DOHH2 (cell line): ENCODE measurements at regions not wholly inside any gene's neighbourhood (a gene's known extent, or its start where the extent isn't known, plus 50 kb on each side); places are given as distances from the start of the nearest gene placed in this dataset.

ENCODE experiments used
- H3F3A ChIP-seq: fragments of 200-600 bp; sonication (generic), shearing (Covaris generic); 2 replicates; pipeline ENCODE4 v1.6.0; 2016; ENCODE audit warnings: antibody characterized with exemption, mild to moderate bottlenecking; ENCODE audit not compliant: control insufficient read depth, insufficient read depth
- H3K27ac ChIP-seq: fragments of 200-600 bp; sonication (generic); 2 replicates; pipeline ENCODE4 v1.5.1; 2014; ENCODE audit warnings: low read depth, mild to moderate bottlenecking, low read length, moderate library complexity
- H3K27me3 ChIP-seq: fragments of 200-600 bp; sonication (generic); 2 replicates; pipeline ENCODE4 v1.6.1; 2014; ENCODE audit warnings: mild to moderate bottlenecking, low read length, mixed read lengths; ENCODE audit not compliant: control insufficient read depth
- H3K36me3 ChIP-seq: fragments of 200-600 bp; sonication (generic); 2 replicates; pipeline ENCODE4 v1.6.1; 2014; ENCODE audit warnings: mild to moderate bottlenecking, low read length, moderate library complexity, mixed read lengths; ENCODE audit not compliant: control insufficient read depth
- H3K4me1 ChIP-seq: fragments of 200-600 bp; sonication (generic); 2 replicates; pipeline ENCODE4 v1.6.1; 2014; ENCODE audit warnings: mild to moderate bottlenecking, low read length, mixed read lengths; ENCODE audit not compliant: control insufficient read depth
- H3K4me2 ChIP-seq: fragments of 200-600 bp; sonication (generic); 2 replicates; pipeline ENCODE4 v1.6.0; 2014; ENCODE audit warnings: mild to moderate bottlenecking, low read length, moderate library complexity
- H3K4me3 ChIP-seq: fragments of 200-600 bp; sonication (generic); 2 replicates; pipeline ENCODE4 v1.5.1; 2014; ENCODE audit warnings: mild to moderate bottlenecking, low read length, mixed read lengths
- H3K79me2 ChIP-seq: fragments of 200-600 bp; sonication (generic); 2 replicates; pipeline ENCODE4 v1.6.1; 2014; ENCODE audit warnings: mild to moderate bottlenecking, low read length, mixed read lengths; ENCODE audit not compliant: control insufficient read depth
- H3K9me2 ChIP-seq: fragments of 200-600 bp; sonication (generic); replicated peaks from 2 replicates; pipeline ENCODE4 v1.6.1; 2014; ENCODE audit warnings: mild to moderate bottlenecking, low read length, mixed read lengths; ENCODE audit not compliant: control insufficient read depth
- H3K9me3 ChIP-seq: fragments of 200-600 bp; sonication (generic); 2 replicates; pipeline ENCODE4 v1.6.1; 2014; ENCODE audit warnings: antibody characterized with exemption, low read length, mixed read lengths; ENCODE audit not compliant: control insufficient read depth, insufficient read depth
- H4K20me1 ChIP-seq: fragments of 200-600 bp; sonication (generic); 2 replicates; pipeline ENCODE4 v1.6.0; 2014; ENCODE audit warnings: low read depth, mild to moderate bottlenecking, antibody characterized with exemption, low read length, moderate library complexity; ENCODE audit not compliant: control insufficient read depth, insufficient read depth
- CTCF ChIP-seq: fragments of 200-600 bp; sonication (generic); IDR thresholded peaks from one replicate; pipeline ENCODE4 v1.5.1; 2014; ENCODE audit warnings: antibody characterized with exemption, mild to moderate bottlenecking, low read depth, low read length; ENCODE audit not compliant: poor library complexity, severe bottlenecking
- EZH2phosphoT487 ChIP-seq: fragments of 200-600 bp; sonication (generic); IDR thresholded peaks from 2 replicates; pipeline ENCODE4 v1.6.1; 2017; ENCODE audit warnings: borderline replicate concordance, mild to moderate bottlenecking, antibody characterized with exemption, low read length, moderate library complexity, mixed read lengths

DNA sequence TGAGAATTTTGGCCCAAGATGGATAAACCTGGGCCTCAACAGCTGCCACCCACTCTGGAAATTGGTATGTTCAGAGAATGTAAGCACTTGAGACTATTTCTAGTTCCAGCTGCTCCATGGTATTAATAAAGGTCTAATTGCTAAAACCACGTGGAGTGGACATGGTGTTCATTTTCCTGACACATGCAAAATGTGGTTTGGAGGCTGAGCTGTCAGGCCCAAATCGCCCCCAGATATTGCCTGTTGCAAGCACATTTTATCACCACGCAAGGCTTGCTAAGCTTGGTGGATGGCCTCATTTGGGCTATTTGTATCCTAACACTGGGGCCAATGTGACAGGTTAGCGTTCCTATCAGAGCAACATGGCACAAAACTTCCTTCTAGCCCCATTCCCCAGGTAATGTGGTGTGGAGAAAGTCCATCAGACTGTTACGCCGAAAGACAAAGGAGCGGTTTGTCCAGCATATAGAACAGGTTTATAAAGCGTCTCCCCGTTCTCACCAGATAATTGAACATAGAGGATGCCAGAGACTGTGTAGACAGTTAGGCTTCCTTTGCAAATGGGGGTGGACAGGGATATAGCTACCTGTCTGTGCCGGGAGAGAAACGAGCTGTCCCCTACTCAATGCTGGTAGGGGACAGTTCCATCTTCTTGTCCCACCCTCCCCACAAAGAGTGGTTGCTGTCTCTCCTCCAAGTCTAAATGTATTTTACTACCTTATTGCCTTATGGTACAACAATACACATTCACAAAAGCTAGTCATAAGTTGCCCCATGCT, 78.0 kb upstream of the ANKRD1 start:
- H3K79me2 ChIP-seq: no peaks in the 10 kb centered on the region
- H3K27ac ChIP-seq: peak overlapping the region; percentile 16; the same call in 1 of the 2 replicates
- H3K4me2 ChIP-seq: peak overlapping the region; percentile 38
- H4K20me1 ChIP-seq: no peaks in the 10 kb centered on the region
- TF ChIP-seq CTCF: no peak
- no peak for TF ChIP-seq EZH2phosphoT487
- H3K9me3 ChIP-seq: no peaks in the 10 kb centered on the region
- no peaks in the 10 kb centered on the region for H3K36me3 ChIP-seq
- H3K27me3 ChIP-seq: no peaks in the 10 kb centered on the region
- H3F3A ChIP-seq: no peaks in the 10 kb centered on the region
- peaks cover 59% of the 10 kb centered on the region for H3K4me1 ChIP-seq
- no peaks in the 10 kb centered on the region for H3K9me2 ChIP-seq
- peak overlapping the region; percentile 11; the same call in 1 of the 2 replicates for H3K4me3 ChIP-seq

GRCh38 chr10:90999512-91000172, 78.8 kb upstream of the ANKRD1 start:
- H3F3A ChIP-seq: no peaks in the 10 kb centered on the region
- peaks cover 52% of the 10 kb centered on the region for H3K4me1 ChIP-seq
- no peaks in the 10 kb centered on the region for H3K36me3 ChIP-seq
- peak overlapping the region; percentile 38 for H3K4me2 ChIP-seq
- H3K27ac ChIP-seq: peak overlapping the region; percentile 33; the same call in 1 of the 2 replicates
- no peaks in the 10 kb centered on the region for H3K27me3 ChIP-seq
- peak overlapping the region; percentile 4; the same call in 1 of the 2 replicates for H3K4me3 ChIP-seq
- no peaks in the 10 kb centered on the region for H4K20me1 ChIP-seq
- no peaks in the 10 kb centered on the region for H3K79me2 ChIP-seq
- TF ChIP-seq EZH2phosphoT487 (no peak), CTCF (no peak)
- H3K9me2 ChIP-seq: no peaks in the 10 kb centered on the region
- no peaks in the 10 kb centered on the region for H3K9me3 ChIP-seq

DNA sequence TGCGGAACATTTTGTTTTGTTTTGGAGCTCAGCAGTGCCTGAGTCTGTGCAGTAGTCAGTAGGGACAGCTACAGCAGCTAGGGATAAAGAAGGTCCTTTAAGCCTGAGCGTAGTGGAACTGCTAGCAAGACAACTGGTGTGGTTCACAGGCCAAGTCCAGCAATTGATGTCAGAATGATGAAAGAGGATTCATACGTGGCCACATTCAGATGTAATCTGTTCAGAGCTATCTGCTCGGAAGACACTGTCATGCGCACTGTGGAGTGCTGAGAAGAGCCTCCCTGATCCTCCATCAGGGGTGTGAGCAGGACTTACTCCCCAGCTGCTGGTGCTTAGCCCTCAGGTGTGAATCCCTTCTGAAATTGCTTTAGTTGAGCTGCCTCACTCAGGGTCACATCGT, 79.6 kb upstream of the ANKRD1 start:
- H3K4me3 ChIP-seq: no peak overlapping the region
- H3K4me1 ChIP-seq: peaks cover 50% of the 10 kb centered on the region
- H3K9me3 ChIP-seq: no peaks in the 10 kb centered on the region
- H3F3A ChIP-seq: no peaks in the 10 kb centered on the region
- H3K27me3 ChIP-seq: no peaks in the 10 kb centered on the region
- H3K36me3 ChIP-seq: no peaks in the 10 kb centered on the region
- no peaks in the 10 kb centered on the region for H4K20me1 ChIP-seq
- no peak overlapping the region for H3K4me2 ChIP-seq
- H3K79me2 ChIP-seq: no peaks in the 10 kb centered on the region
- H3K27ac ChIP-seq: no peak overlapping the region; the same call in 1 of the 2 replicates
- TF ChIP-seq EZH2phosphoT487 (no peak), CTCF (no peak)
- no peaks in the 10 kb centered on the region for H3K9me2 ChIP-seq
